Sciatic nerve (tissue), 2 donors: ENCODE measurements at regions not wholly inside any gene's neighbourhood (a gene's known extent, or its start where the extent isn't known, plus 50 kb on each side); places are given as distances from the start of the nearest gene placed in this dataset.
A peak's percentile ranks its signal among the peaks of the same experiment; 100 is the strongest.

Experiments
- ATAC-seq: fragments of 200-7000 bp; cut with Tn5 transposase; one replicate; pipeline ENCODE4 v1.9.1; 2020; ENCODE audit warnings: mild to moderate bottlenecking, moderate library complexity
- DNase-seq: peaks from one replicate; pipeline ENCODE4 v3.0.0-alpha.2; 2020; ENCODE audit warnings: low spot score
- intact Hi-C: fragments of 100-400 bp; cut with DNase I; formaldehyde crosslinking; loops from one replicate; pipeline ENCODE4 v1.14.2; 2022
- donor health status: DM: no; HTN: no; CAD: no.
- donor health status: DM: no; HTN: no; CAD: no.

GRCh38 chr3:22582266-22582665, 620.9 kb upstream of the UBE2E2 start:
- intact Hi-C loops = no loop called here
- DNase-seq = no peak
- ATAC-seq = no peak

GRCh38 chr3:22585504-22585903, 617.6 kb upstream of the UBE2E2 start:
- no peak for DNase-seq
- no peak for ATAC-seq
- intact Hi-C loops = no loop called here

GRCh38 chr3:22585911-22586310, 617.2 kb upstream of the UBE2E2 start:
- ATAC-seq = no peak
- intact Hi-C loops = no loop called here
- DNase-seq = no peak

- ATAC-seq (no peak), DNase-seq (no peak)
- intact Hi-C loops = no loop called here
Observed at GRCh38 chr3:22587446-22587845, 615.7 kb upstream of the UBE2E2 start.

- intact Hi-C loops = no loop called here
- ATAC-seq (no peak), DNase-seq (no peak)
Observed at GRCh38 chr3:22593638-22594037, 609.5 kb upstream of the UBE2E2 start.

GRCh38 chr3:22594990-22595389, 608.1 kb upstream of the UBE2E2 start:
- no peak for DNase-seq
- ATAC-seq = no peak
- intact Hi-C loops = no loop called here

- no peak for DNase-seq
- intact Hi-C loops = no loop called here
- peak; percentile 49 for ATAC-seq
Observed at GRCh38 chr3:22606461-22606860, 596.7 kb upstream of the UBE2E2 start.

GRCh38 chr3:22606938-22607337, 596.2 kb upstream of the UBE2E2 start:
- intact Hi-C loops = no loop called here
- ATAC-seq (no peak), DNase-seq (no peak)

- DNase-seq (no peak), ATAC-seq (no peak)
- intact Hi-C loops = no loop called here
Observed at GRCh38 chr3:22608093-22608492, 595.0 kb upstream of the UBE2E2 start.

- DNase-seq = no peak
- intact Hi-C loops = no loop called here
- no peak for ATAC-seq
Observed at GRCh38 chr3:22608721-22609120, 594.4 kb upstream of the UBE2E2 start.

GRCh38 chr3:22609139-22609538, 594.0 kb upstream of the UBE2E2 start:
- intact Hi-C loops = no loop called here
- ATAC-seq (no peak), DNase-seq (no peak)

- intact Hi-C loops = no loop called here
- ATAC-seq (no peak), DNase-seq (no peak)
Observed at GRCh38 chr3:22612927-22613326, 590.2 kb upstream of the UBE2E2 start.

- DNase-seq = no peak
- ATAC-seq = no peak
- intact Hi-C loops = no loop called here
Observed at GRCh38 chr3:22615790-22616189, 587.3 kb upstream of the UBE2E2 start.

- intact Hi-C loops = no loop called here
Observed at GRCh38 chr3:22617372-22617771, 585.8 kb upstream of the UBE2E2 start.

GRCh38 chr3:22620498-22620897, 582.6 kb upstream of the UBE2E2 start:
- intact Hi-C loops = no loop called here
- DNase-seq = no peak
- no peak for ATAC-seq

More at GRCh38 chr3:22617372-22617771, 585.8 kb upstream of the UBE2E2 start:
- no peak for DNase-seq
- ATAC-seq = no peak

- DNase-seq (no peak), ATAC-seq (no peak)
- intact Hi-C loops = no loop called here
Observed at GRCh38 chr3:22621205-22621809, 581.8 kb upstream of the UBE2E2 start.

- DNase-seq (no peak), ATAC-seq (no peak)
- intact Hi-C loops = no loop called here
Observed at GRCh38 chr3:22627993-22628499, 575.1 kb upstream of the UBE2E2 start.

- intact Hi-C loops = no loop called here
Observed at GRCh38 chr3:22632536-22632935, 570.6 kb upstream of the UBE2E2 start.

GRCh38 chr3:22634433-22634832, 568.7 kb upstream of the UBE2E2 start:
- no peak for ATAC-seq
- no peak for DNase-seq
- intact Hi-C loops = no loop called here

More at GRCh38 chr3:22632536-22632935, 570.6 kb upstream of the UBE2E2 start:
- DNase-seq (no peak), ATAC-seq (no peak)

- DNase-seq = no peak
- intact Hi-C loops = no loop called here
Observed at GRCh38 chr3:22659651-22660475, 543.3 kb upstream of the UBE2E2 start.

GRCh38 chr3:22660606-22661005, 542.5 kb upstream of the UBE2E2 start:
- intact Hi-C loops = no loop called here
- DNase-seq = no peak
- no peak for ATAC-seq

More at GRCh38 chr3:22659651-22660475, 543.3 kb upstream of the UBE2E2 start:
- no peak for ATAC-seq
